ENCODE measurements at regions not wholly inside any gene's neighbourhood (a gene's known extent, or its start where the extent isn't known, plus 50 kb on each side); places are given as distances from the start of the nearest gene placed in this dataset.

DNA sequence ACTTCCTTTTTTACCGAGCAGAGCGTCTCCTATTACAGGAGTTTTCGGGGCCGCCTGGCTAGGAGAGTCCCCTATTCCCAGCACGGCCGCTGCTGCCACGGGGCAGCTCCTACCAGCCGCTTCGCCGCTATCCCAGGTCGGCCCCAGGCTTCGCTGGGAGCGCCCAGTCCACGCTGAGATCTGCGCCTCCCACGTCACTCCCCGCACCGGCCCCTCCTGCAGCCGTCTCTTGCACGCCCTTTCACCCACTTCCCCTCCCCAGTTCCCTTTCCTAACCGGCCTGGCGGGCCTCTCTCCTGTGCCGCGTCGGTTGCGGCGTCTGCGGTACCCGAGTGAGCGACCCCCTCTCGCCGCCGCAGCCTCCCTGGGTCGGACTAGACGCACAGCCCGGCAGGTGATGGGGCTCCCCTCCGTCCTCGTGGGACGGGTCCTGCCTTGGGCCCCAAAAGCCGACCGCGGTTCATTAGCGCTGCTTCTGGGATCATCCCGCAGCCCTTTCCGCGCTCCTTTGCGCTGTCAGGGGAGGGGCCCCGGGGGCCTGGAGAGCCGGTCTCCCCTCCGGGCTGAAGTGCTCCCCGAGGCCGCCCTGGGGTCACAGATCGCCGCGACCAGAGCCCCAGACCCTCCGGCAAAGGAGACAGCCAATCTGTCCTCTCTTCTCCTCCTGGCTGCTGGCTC, 1318.4 kb downstream of the TMEM121 start:
- peak overlapping the region; percentile 96 for H3K4me2 ChIP-seq (ENCODE audit: low read depth, low read length)
- FAIRE-seq = no peak
- H3K4me3 ChIP-seq (replicated peaks in 1 of 3; ENCODE audit: insufficient read depth in 1 of 3, low read depth in 2 of 3, low read length in 3 of 3) = peak overlapping the region; percentile 76 to 88 (median 80)
- peaks cover 39% of the 10 kb centered on the region for H3K79me2 ChIP-seq (ENCODE audit: insufficient read depth, low read length)
- H3K9me3 ChIP-seq (ENCODE audit: low read length) = no peaks in the 10 kb centered on the region
- H2AFZ ChIP-seq (ENCODE audit: low read length) = no peak overlapping the region
- H3K9ac ChIP-seq (ENCODE audit: insufficient read depth, low read depth, low read length) = peak overlapping the region; percentile 85
- in situ Hi-C loops (cut with HindIII; ENCODE audit: extremely low pct_ligation_motif_present, low pct_unique_long_range_greater_than_20kb) (no loop called here), intact Hi-C loops (cut with micrococcal nuclease; ENCODE audit: unreplicated experiment) (no loop called here)
- peak; percentile 44 for DNase-seq (ENCODE audit: low spot score)
- no TSS peak for BruUV-seq (replicated peaks)
- CTCF ChIA-PET (ENCODE audit: low intra/inter-chr PET ratio, low total read pairs) = interaction anchor here (1.3 to 4.8 kb wide), 3 partner anchors 13 to 34 kb away, joined by 4 to 54 read pairs (median 21); no protein-coding TSS in a partner anchor
- ATAC-seq = peak; percentile 68
- peaks cover 59% of the 10 kb centered on the region for H3K4me1 ChIP-seq (ENCODE audit: insufficient read depth, low read length)
- POLR2A ChIA-PET = interaction anchor here (1.7 to 2.3 kb wide), 2 partner anchors 14 to 28 kb away, joined by 10 to 18 read pairs; no protein-coding TSS in a partner anchor
- H3K27me3 ChIP-seq (ENCODE audit: control insufficient read depth in 1 of 2, insufficient read depth in 2 of 2, low read length in 2 of 2) = no peaks in the 10 kb centered on the region
- no peaks in the 10 kb centered on the region for H4K20me1 ChIP-seq (ENCODE audit: insufficient read depth, low read length)
- peak overlapping the region; percentile 95 for H3K27ac ChIP-seq (ENCODE audit: extremely low read length, insufficient read depth, low read length)
- H3K36me3 ChIP-seq (replicated peaks in 1 of 2; ENCODE audit: control insufficient read depth in 1 of 2, insufficient read depth in 2 of 2, low read length in 2 of 2) = no peaks in the 10 kb centered on the region
- under 1% methylated on average over 30 of the region's 56 CpGs for WGBS (ENCODE audit: low lambda C conversion rate)
- TF ChIP-seq, protein P1, sequence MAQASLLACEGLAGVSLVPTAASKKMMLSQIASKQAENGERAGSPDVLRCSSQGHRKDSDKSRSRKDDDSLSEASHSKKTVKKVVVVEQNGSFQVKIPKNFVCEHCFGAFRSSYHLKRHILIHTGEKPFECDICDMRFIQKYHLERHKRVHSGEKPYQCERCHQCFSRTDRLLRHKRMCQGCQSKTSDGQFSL (CRISPR knock-in tag; IDR thresholded peaks at IDR 0.05) = no peak; the same call in 1 of the 2 replicates
- TF ChIP-seq RXRB (CRISPR knock-in tag; IDR thresholded peaks at IDR 0.05; ENCODE audit: borderline replicate concordance) (peak; percentile 98), PRMT3 (CRISPR knock-in tag; IDR thresholded peaks at IDR 0.05; ENCODE audit: borderline replicate concordance, low read depth) (no peak), MEIS1 (CRISPR knock-in tag; IDR thresholded peaks at IDR 0.05; ENCODE audit: borderline replicate concordance) (peak; percentile 74; the same call in 1 of the 2 replicates), POLR2AphosphoS5 (IDR thresholded peaks at IDR 0.05; ENCODE audit: low read depth, low read length) (peak; percentile 67)
- TF ChIP-seq, protein P2, sequence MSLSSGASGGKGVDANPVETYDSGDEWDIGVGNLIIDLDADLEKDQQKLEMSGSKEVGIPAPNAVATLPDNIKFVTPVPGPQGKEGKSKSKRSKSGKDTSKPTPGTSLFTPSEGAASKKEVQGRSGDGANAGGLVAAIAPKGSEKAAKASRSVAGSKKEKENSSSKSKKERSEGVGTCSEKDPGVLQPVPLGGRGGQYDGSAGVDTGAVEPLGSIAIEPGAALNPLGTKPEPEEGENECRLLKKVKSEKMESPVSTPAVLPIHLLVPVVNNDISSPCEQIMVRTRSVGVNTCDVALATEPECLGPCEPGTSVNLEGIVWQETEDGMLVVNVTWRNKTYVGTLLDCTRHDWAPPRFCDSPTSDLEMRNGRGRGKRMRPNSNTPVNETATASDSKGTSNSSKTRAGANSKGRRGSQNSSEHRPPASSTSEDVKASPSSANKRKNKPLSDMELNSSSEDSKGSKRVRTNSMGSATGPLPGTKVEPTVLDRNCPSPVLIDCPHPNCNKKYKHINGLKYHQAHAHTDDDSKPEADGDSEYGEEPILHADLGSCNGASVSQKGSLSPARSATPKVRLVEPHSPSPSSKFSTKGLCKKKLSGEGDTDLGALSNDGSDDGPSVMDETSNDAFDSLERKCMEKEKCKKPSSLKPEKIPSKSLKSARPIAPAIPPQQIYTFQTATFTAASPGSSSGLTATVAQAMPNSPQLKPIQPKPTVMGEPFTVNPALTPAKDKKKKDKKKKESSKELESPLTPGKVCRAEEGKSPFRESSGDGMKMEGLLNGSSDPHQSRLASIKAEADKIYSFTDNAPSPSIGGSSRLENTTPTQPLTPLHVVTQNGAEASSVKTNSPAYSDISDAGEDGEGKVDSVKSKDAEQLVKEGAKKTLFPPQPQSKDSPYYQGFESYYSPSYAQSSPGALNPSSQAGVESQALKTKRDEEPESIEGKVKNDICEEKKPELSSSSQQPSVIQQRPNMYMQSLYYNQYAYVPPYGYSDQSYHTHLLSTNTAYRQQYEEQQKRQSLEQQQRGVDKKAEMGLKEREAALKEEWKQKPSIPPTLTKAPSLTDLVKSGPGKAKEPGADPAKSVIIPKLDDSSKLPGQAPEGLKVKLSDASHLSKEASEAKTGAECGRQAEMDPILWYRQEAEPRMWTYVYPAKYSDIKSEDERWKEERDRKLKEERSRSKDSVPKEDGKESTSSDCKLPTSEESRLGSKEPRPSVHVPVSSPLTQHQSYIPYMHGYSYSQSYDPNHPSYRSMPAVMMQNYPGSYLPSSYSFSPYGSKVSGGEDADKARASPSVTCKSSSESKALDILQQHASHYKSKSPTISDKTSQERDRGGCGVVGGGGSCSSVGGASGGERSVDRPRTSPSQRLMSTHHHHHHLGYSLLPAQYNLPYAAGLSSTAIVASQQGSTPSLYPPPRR (CRISPR knock-in tag; IDR thresholded peaks at IDR 0.05; ENCODE audit: borderline replicate concordance) = no peak
- TF ChIP-seq, protein P3, sequence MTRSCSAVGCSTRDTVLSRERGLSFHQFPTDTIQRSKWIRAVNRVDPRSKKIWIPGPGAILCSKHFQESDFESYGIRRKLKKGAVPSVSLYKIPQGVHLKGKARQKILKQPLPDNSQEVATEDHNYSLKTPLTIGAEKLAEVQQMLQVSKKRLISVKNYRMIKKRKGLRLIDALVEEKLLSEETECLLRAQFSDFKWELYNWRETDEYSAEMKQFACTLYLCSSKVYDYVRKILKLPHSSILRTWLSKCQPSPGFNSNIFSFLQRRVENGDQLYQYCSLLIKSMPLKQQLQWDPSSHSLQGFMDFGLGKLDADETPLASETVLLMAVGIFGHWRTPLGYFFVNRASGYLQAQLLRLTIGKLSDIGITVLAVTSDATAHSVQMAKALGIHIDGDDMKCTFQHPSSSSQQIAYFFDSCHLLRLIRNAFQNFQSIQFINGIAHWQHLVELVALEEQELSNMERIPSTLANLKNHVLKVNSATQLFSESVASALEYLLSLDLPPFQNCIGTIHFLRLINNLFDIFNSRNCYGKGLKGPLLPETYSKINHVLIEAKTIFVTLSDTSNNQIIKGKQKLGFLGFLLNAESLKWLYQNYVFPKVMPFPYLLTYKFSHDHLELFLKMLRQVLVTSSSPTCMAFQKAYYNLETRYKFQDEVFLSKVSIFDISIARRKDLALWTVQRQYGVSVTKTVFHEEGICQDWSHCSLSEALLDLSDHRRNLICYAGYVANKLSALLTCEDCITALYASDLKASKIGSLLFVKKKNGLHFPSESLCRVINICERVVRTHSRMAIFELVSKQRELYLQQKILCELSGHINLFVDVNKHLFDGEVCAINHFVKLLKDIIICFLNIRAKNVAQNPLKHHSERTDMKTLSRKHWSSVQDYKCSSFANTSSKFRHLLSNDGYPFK (CRISPR knock-in tag; IDR thresholded peaks at IDR 0.05; ENCODE audit: borderline replicate concordance) = peak; percentile 69
- TF ChIP-seq, protein P4, sequence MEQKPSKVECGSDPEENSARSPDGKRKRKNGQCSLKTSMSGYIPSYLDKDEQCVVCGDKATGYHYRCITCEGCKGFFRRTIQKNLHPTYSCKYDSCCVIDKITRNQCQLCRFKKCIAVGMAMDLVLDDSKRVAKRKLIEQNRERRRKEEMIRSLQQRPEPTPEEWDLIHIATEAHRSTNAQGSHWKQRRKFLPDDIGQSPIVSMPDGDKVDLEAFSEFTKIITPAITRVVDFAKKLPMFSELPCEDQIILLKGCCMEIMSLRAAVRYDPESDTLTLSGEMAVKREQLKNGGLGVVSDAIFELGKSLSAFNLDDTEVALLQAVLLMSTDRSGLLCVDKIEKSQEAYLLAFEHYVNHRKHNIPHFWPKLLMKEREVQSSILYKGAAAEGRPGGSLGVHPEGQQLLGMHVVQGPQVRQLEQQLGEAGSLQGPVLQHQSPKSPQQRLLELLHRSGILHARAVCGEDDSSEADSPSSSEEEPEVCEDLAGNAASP (CRISPR knock-in tag; IDR thresholded peaks at IDR 0.05; ENCODE audit: borderline replicate concordance) = no peak
- TF ChIP-seq, protein P5, sequence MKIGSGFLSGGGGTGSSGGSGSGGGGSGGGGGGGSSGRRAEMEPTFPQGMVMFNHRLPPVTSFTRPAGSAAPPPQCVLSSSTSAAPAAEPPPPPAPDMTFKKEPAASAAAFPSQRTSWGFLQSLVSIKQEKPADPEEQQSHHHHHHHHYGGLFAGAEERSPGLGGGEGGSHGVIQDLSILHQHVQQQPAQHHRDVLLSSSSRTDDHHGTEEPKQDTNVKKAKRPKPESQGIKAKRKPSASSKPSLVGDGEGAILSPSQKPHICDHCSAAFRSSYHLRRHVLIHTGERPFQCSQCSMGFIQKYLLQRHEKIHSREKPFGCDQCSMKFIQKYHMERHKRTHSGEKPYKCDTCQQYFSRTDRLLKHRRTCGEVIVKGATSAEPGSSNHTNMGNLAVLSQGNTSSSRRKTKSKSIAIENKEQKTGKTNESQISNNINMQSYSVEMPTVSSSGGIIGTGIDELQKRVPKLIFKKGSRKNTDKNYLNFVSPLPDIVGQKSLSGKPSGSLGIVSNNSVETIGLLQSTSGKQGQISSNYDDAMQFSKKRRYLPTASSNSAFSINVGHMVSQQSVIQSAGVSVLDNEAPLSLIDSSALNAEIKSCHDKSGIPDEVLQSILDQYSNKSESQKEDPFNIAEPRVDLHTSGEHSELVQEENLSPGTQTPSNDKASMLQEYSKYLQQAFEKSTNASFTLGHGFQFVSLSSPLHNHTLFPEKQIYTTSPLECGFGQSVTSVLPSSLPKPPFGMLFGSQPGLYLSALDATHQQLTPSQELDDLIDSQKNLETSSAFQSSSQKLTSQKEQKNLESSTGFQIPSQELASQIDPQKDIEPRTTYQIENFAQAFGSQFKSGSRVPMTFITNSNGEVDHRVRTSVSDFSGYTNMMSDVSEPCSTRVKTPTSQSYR (CRISPR knock-in tag; IDR thresholded peaks at IDR 0.05; ENCODE audit: borderline replicate concordance) = peak; percentile 51; the same call in 1 of the 2 replicates

All from HepG2 (cell line).